ENCODE measurements at regions not wholly inside any gene's neighbourhood (a gene's known extent, or its start where the extent isn't known, plus 50 kb on each side); places are given as distances from the start of the nearest gene placed in this dataset.
"Not testable (repeated sequence)": the region's sequence is repeated elsewhere in the genome, so short reads cannot be mapped to it uniquely, and the experiment has no call there.

- ChIA-PET POLR2A (ENCODE audit: low non-redundant PET) (no interaction called here), CTCF (no interaction called here)
- no peak overlapping the region for H3K27ac ChIP-seq
- no peak for TF ChIP-seq CTCF (conservative IDR thresholded peaks at IDR 0.05; ENCODE audit: low read depth)
- DNase-seq (ENCODE audit: low spot score), result no peak
These were observed 247.5 kb upstream of the PRKX start for GRCh38 chrX:3960952-3961351.

- CTCF ChIA-PET, result no interaction called here
- no peak overlapping the region for H3K27ac ChIP-seq
- no peak for TF ChIP-seq CTCF (conservative IDR thresholded peaks at IDR 0.05; ENCODE audit: low read depth)
- POLR2A ChIA-PET (ENCODE audit: low non-redundant PET), result no interaction called here
- no peak for DNase-seq (ENCODE audit: low spot score)
These were observed 238.4 kb upstream of the PRKX start for GRCh38 chrX:3951859-3952258.

GRCh38 chrX:3950373-3950772 lies 236.9 kb upstream of the PRKX start:
- no peak overlapping the region for H3K27ac ChIP-seq
- ChIA-PET POLR2A (ENCODE audit: low non-redundant PET) (no interaction called here), CTCF (no interaction called here)
- DNase-seq (ENCODE audit: low spot score), result no peak
- no peak for TF ChIP-seq CTCF (conservative IDR thresholded peaks at IDR 0.05; ENCODE audit: low read depth)

- POLR2A ChIA-PET (ENCODE audit: low non-redundant PET), result no interaction called here
- DNase-seq (ENCODE audit: low spot score), result no peak
- no peak for TF ChIP-seq CTCF (conservative IDR thresholded peaks at IDR 0.05; ENCODE audit: low read depth)
- H3K27ac ChIP-seq, result no peak overlapping the region
- CTCF ChIA-PET, result no interaction called here
These were observed 230.5 kb upstream of the PRKX start for GRCh38 chrX:3943965-3944364.

GRCh38 chrX:3940000-3940610 lies 226.7 kb upstream of the PRKX start:
- no peak overlapping the region for H3K27ac ChIP-seq
- ChIA-PET CTCF (no interaction called here), POLR2A (ENCODE audit: low non-redundant PET) (no interaction called here)
- peak; percentile 22; the same call in 1 of the 2 replicates for TF ChIP-seq CTCF (conservative IDR thresholded peaks at IDR 0.05; ENCODE audit: low read depth)
- peak; percentile 3 for DNase-seq (ENCODE audit: low spot score)

GRCh38 chrX:3938587-3938986 lies 225.1 kb upstream of the PRKX start:
- ChIA-PET POLR2A (ENCODE audit: low non-redundant PET) (no interaction called here), CTCF (no interaction called here)
- DNase-seq (ENCODE audit: low spot score), result no peak
- no peak overlapping the region for H3K27ac ChIP-seq
- TF ChIP-seq CTCF (conservative IDR thresholded peaks at IDR 0.05; ENCODE audit: low read depth), result no peak

GRCh38 chrX:3935196-3935595 lies 221.7 kb upstream of the PRKX start:
- POLR2A ChIA-PET (ENCODE audit: low non-redundant PET); CTCF ChIA-PET; DNase-seq (ENCODE audit: low spot score); H3K27ac ChIP-seq: not testable (repeated sequence)

GRCh38 chrX:3920424-3921017 lies 207.1 kb upstream of the PRKX start:
- H3K27ac ChIP-seq; CTCF ChIA-PET; DNase-seq (ENCODE audit: low spot score); POLR2A ChIA-PET (ENCODE audit: low non-redundant PET): not testable (repeated sequence)

- POLR2A ChIA-PET (ENCODE audit: low non-redundant PET); H3K27ac ChIP-seq; DNase-seq (ENCODE audit: low spot score); CTCF ChIA-PET: not testable (repeated sequence)
These were observed 206.4 kb upstream of the PRKX start for GRCh38 chrX:3919668-3920423.

- CTCF ChIA-PET; H3K27ac ChIP-seq; POLR2A ChIA-PET (ENCODE audit: low non-redundant PET); DNase-seq (ENCODE audit: low spot score): not testable (repeated sequence)
These were observed 201.4 kb upstream of the PRKX start for GRCh38 chrX:3914813-3915212.
